Peyer's patch (tissue), 4 donors: ENCODE measurements at regions not wholly inside any gene's neighbourhood (a gene's known extent, or its start where the extent isn't known, plus 50 kb on each side); places are given as distances from the start of the nearest gene placed in this dataset.

ENCODE experiments used
- POLR2A ChIP-seq, 2 donors: fragments of 450-650 bp; IDR thresholded peaks; one replicate each; pipeline ENCODE4 v1.5.1; 2017; ENCODE audit warnings: antibody characterized with exemption in 2 of 2, mild to moderate bottlenecking in 2 of 2, moderate library complexity in 2 of 2
- TF ChIP-seq, protein P1 (sequence below), 6 experiments: fragments of 450-650 bp in 4 of 6; fragments of 200-600 bp in 2 of 6; sonication (generic) in 1 of 6; IDR thresholded peaks; one replicate each; pipeline ENCODE4 v1.5.1; 2017 to 2019; ENCODE audit warnings: antibody characterized with exemption in 6 of 6, mild to moderate bottlenecking in 3 of 6, moderate library complexity in 1 of 6

DNA sequence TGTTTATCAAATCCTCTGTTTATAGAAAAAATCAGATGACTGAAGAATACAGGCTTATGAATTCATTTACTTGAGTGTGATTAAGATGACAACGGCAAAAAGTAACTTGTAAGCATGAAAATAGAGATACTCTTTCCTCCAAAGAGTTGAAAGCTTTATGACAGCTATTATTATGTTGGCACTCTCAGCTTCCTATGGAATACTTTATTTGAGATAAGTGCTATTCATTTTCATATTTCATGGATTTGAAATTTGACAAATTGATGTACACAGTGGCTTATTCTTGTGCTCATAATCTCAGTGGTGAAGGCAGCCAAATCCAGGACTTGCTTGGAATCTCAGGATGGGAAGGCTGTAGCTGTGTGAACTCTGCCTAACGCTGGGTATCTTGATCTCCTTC lies 991.6 kb downstream of the GALC start:
- TF ChIP-seq POLR2A (IDR thresholded peaks at IDR 0.05), result no peak
- TF ChIP-seq, protein P1, sequence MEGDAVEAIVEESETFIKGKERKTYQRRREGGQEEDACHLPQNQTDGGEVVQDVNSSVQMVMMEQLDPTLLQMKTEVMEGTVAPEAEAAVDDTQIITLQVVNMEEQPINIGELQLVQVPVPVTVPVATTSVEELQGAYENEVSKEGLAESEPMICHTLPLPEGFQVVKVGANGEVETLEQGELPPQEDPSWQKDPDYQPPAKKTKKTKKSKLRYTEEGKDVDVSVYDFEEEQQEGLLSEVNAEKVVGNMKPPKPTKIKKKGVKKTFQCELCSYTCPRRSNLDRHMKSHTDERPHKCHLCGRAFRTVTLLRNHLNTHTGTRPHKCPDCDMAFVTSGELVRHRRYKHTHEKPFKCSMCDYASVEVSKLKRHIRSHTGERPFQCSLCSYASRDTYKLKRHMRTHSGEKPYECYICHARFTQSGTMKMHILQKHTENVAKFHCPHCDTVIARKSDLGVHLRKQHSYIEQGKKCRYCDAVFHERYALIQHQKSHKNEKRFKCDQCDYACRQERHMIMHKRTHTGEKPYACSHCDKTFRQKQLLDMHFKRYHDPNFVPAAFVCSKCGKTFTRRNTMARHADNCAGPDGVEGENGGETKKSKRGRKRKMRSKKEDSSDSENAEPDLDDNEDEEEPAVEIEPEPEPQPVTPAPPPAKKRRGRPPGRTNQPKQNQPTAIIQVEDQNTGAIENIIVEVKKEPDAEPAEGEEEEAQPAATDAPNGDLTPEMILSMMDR (IDR thresholded peaks at IDR 0.05), result no peak
